IMR-90 (cell line): ENCODE measurements at regions not wholly inside any gene's neighbourhood (a gene's known extent, or its start where the extent isn't known, plus 50 kb on each side); places are given as distances from the start of the nearest gene placed in this dataset.

Experiments used
- ATAC-seq: fragments of 200-7000 bp; cut with Tn5 transposase; 2 replicates; pipeline ENCODE4 v1.9.1; 2020; ENCODE audit warnings: low read depth, mild to moderate bottlenecking, moderate library complexity
- BruUV-seq: library from RNA; stranded (reverse); fragments of 400-500 nt; replicated peaks from 2 replicates; lab custom pipeline; 2021; lab: Mats Ljungman, UMichigan
- CTCF ChIA-PET: fragments of 300-600 bp; formaldehyde crosslinking; extraction: SDS; loops from one replicate; lab custom pipeline; 2021; ENCODE audit warnings: antibody characterized with exemption; lab: Yijun Ruan, JAX
- POLR2A ChIA-PET: fragments of 300-600 bp; sonication (Branson Sonifier 250); formaldehyde crosslinking; loops from one replicate; lab custom pipeline; 2022; ENCODE audit warnings: antibody characterized with exemption; ENCODE audit not compliant: unreplicated experiment; lab: Charles Lee
- DNase-seq: peaks from one replicate; pipeline ENCODE4 v3.0.0; 2013
- H2AFZ ChIP-seq: replicated peaks from 2 replicates; pipeline ENCODE3; 2013; ENCODE audit warnings: low read length, mild to moderate bottlenecking; ENCODE audit not compliant: poor library complexity
- H2AK5ac ChIP-seq: 2 replicates; pipeline ENCODE4 v1.6.1; 2013; ENCODE audit warnings: low read depth, low read length, inconsistent platforms
- H2AK9ac ChIP-seq: replicated peaks from 2 replicates; pipeline ENCODE3; 2013; ENCODE audit warnings: mild to moderate bottlenecking, low read depth, low read length, moderate library complexity; ENCODE audit not compliant: poor library complexity
- H2BK120ac ChIP-seq: 2 replicates; pipeline ENCODE4 v1.6.1; 2013; ENCODE audit warnings: low read depth, low read length, inconsistent platforms
- H2BK15ac ChIP-seq: 3 replicates; pipeline ENCODE4 v1.6.1; 2013; ENCODE audit warnings: low read depth, low read length, inconsistent platforms
- H2BK20ac ChIP-seq: 2 replicates; pipeline ENCODE4 v1.6.1; 2013; ENCODE audit warnings: low read depth, mild to moderate bottlenecking, inconsistent platforms, low read length, moderate library complexity
- H2BK5ac ChIP-seq: 2 replicates; pipeline ENCODE4 v1.6.1; 2013; ENCODE audit warnings: mild to moderate bottlenecking, low read depth, low read length, inconsistent platforms; ENCODE audit not compliant: poor library complexity, severe bottlenecking
- H3K14ac ChIP-seq: replicated peaks from 2 replicates; pipeline ENCODE4 v1.6.1; 2013; ENCODE audit warnings: low read depth, low read length, inconsistent platforms
- H3K18ac ChIP-seq: 2 replicates; pipeline ENCODE4 v1.6.1; 2013; ENCODE audit warnings: low read depth, low read length, control low read depth
- H3K23ac ChIP-seq: 2 replicates; pipeline ENCODE4 v1.6.1; 2013; ENCODE audit warnings: low read depth, low read length, inconsistent platforms
- H3K27ac ChIP-seq: 2 replicates; pipeline ENCODE4 v1.5.1; 2013; ENCODE audit warnings: mild to moderate bottlenecking, control low read depth, low read length; ENCODE audit not compliant: insufficient read depth
- H3K27me3 ChIP-seq: 2 replicates; pipeline ENCODE4 v1.6.1; 2013; ENCODE audit warnings: low read length; ENCODE audit not compliant: control insufficient read depth, insufficient read depth
- H3K36me3 ChIP-seq: 2 replicates; pipeline ENCODE4 v1.6.1; 2013; ENCODE audit warnings: low read length, mixed read lengths; ENCODE audit not compliant: control insufficient read depth, insufficient read depth
- H3K4ac ChIP-seq: 2 replicates; pipeline ENCODE4 v1.6.1; 2013; ENCODE audit warnings: low read depth, low read length, inconsistent platforms
- H3K4me1 ChIP-seq: 2 replicates; pipeline ENCODE4 v1.6.1; 2013; ENCODE audit warnings: low read length, mixed read lengths; ENCODE audit not compliant: control insufficient read depth, insufficient read depth
- H3K4me2 ChIP-seq: 2 replicates; pipeline ENCODE4 v1.6.1; 2013; ENCODE audit warnings: low read depth, mild to moderate bottlenecking, control low read depth, low read length, moderate library complexity
- H3K4me3 ChIP-seq: 2 replicates; pipeline ENCODE4 v1.5.1; 2013; ENCODE audit warnings: low read depth, mild to moderate bottlenecking, control low read depth, low read length, moderate library complexity; ENCODE audit not compliant: insufficient read depth
- H3K56ac ChIP-seq: 2 replicates; pipeline ENCODE4 v1.6.1; 2013; ENCODE audit warnings: low read length, inconsistent platforms; ENCODE audit not compliant: insufficient read depth; ENCODE audit errors: extremely low read depth
- H3K79me1 ChIP-seq, 2 experiments: 2 replicates each; pipeline ENCODE4 v1.6.1; 2013; ENCODE audit warnings: low read length in 2 of 2, inconsistent platforms in 1 of 2, low read depth in 1 of 2
- H3K9ac ChIP-seq: 2 replicates; pipeline ENCODE4 v1.6.1; 2013; ENCODE audit warnings: low read depth, low read length, control low read depth
- H3K9me1 ChIP-seq: 2 replicates; pipeline ENCODE4 v1.6.1; 2013; ENCODE audit warnings: low read length, inconsistent platforms; ENCODE audit not compliant: insufficient read depth
- H3K9me3 ChIP-seq: 2 replicates; pipeline ENCODE4 v1.6.1; 2013; ENCODE audit warnings: low read length; ENCODE audit not compliant: control insufficient read depth, insufficient read depth
- H4K20me1 ChIP-seq: 2 replicates; pipeline ENCODE4 v1.6.1; 2013; ENCODE audit warnings: low read length, inconsistent platforms; ENCODE audit not compliant: insufficient read depth
- H4K5ac ChIP-seq: 2 replicates; pipeline ENCODE4 v1.6.1; 2013; ENCODE audit warnings: mild to moderate bottlenecking, low read depth, low read length, control low read depth
- H4K8ac ChIP-seq, 2 experiments: 2 replicates each; pipeline ENCODE4 v1.6.1; 2013; ENCODE audit warnings: low read depth in 2 of 2, low read length in 2 of 2, control low read depth in 1 of 2, inconsistent platforms in 1 of 2
- H4K91ac ChIP-seq: 2 replicates; pipeline ENCODE4 v1.6.1; 2013; ENCODE audit warnings: low read depth, low read length, inconsistent platforms; ENCODE audit not compliant: insufficient read depth
- CEBPB ChIP-seq: IDR thresholded peaks from 2 replicates; pipeline ENCODE4 v1.6.1; 2012; ENCODE audit warnings: low read depth, low read length, improper control_type of control experiment
- CHD1 ChIP-seq: IDR thresholded peaks from 2 replicates; pipeline ENCODE4 v1.6.1; 2012; ENCODE audit warnings: low read depth, low read length, improper control_type of control experiment
- FOS ChIP-seq: fragments of 150-350 bp; IDR thresholded peaks from 2 replicates; pipeline ENCODE4 v1.6.1; 2016; ENCODE audit warnings: low read depth, low read length
- NFE2L2 ChIP-seq: fragments of 150-350 bp; IDR thresholded peaks from 2 replicates; pipeline ENCODE4 v1.6.1; 2016; ENCODE audit warnings: low read depth, mild to moderate bottlenecking, low read length
- RFX5 ChIP-seq: IDR thresholded peaks from 2 replicates; pipeline ENCODE4 v1.8.0; 2012; ENCODE audit warnings: low read depth, mild to moderate bottlenecking, low read length, moderate library complexity
- SMC3 ChIP-seq: fragments of 150-350 bp; IDR thresholded peaks from 2 replicates; pipeline ENCODE4 v1.6.1; 2016; ENCODE audit warnings: low read depth, mild to moderate bottlenecking, antibody characterized with exemption, low read length, moderate library complexity
- WGBS, 2 experiments: methylation state at CpG; one replicate each; pipeline versions ENCODE4 v1.1.5 to v1.1.7; 2013; ENCODE audit warnings: missing lambda C conversion rate in 2 of 2; ENCODE audit not compliant: insufficient read length in 1 of 2; ENCODE audit errors: extremely low coverage in 2 of 2; 5-methylcytosine and 5-hydroxymethylcytosine counted together
- dilution Hi-C: fragments of 300-500 bp; cut with HindIII; formaldehyde crosslinking; loops from one replicate; pipeline ENCODE4 v1.14.3; 2018; ENCODE audit warnings: low sequenced_read_pairs; ENCODE audit not compliant: unreplicated experiment
- in situ Hi-C: fragments of 300-500 bp; cut with MboI; formaldehyde crosslinking; loops from 3 replicates; pipeline ENCODE4 v1.14.3; 2019; ENCODE audit warnings: low sequenced_read_pairs, inconsistent platforms, mixed read lengths
- intact Hi-C: fragments of 100-400 bp; cut with micrococcal nuclease; formaldehyde crosslinking; loops from 2 replicates; pipeline ENCODE4 v1.10.0; 2022
- TF ChIP-seq, protein P1 (sequence below): fragments of 150-350 bp; IDR thresholded peaks from 2 replicates; pipeline ENCODE4 v1.6.1; 2017; ENCODE audit warnings: mild to moderate bottlenecking, antibody characterized with exemption, low read length, low read depth
- TF ChIP-seq, protein P2 (sequence below): conservative IDR thresholded peaks from 2 replicates; pipeline ENCODE4 v1.5.1; 2012; ENCODE audit warnings: mild to moderate bottlenecking, low read depth, low read length, improper control_type of control experiment

DNA sequence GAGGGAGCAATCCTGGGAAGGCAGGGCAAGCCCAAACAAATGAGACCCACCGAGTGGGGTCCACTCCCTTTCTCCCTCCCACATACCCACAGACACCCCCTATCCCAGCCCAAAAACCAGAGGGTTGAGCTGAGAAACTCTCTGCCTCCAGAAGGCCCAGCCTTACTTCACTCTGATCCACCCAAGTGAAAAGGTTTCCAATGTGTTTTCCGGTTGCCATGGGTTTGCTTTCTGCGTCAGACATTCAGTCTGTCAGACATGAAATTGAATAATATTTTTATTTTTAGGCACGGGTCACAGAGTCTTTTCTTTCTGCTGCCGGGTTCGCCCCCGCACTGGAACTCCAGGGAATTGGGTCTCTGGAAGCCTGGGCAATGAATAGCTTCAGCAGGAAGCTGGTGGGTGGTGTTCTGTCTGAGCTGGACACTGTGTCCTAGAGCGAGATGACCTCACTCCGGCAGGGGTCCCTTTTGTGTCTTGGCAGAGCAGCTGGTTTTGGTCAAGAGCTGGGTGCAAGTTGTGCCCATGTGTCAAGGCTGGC is 69.8 kb upstream of the CLMN start:
- Histone ChIP-seq H2AFZ (no peak overlapping the region), H2AK5ac (no peak overlapping the region), H3K4me3 (no peak overlapping the region), H3K23ac (no peak overlapping the region), H2BK120ac (no peak overlapping the region), H3K27me3 (peaks cover 2% of the 10 kb centered on the region; the same call in 1 of the 2 replicates), H4K8ac (no peak overlapping the region), H2BK20ac (no peak overlapping the region), H3K18ac (no peak overlapping the region), H3K9ac (no peak overlapping the region), H3K4ac (no peak overlapping the region), H3K9me1 (no peaks in the 10 kb centered on the region), H3K79me1 (no peaks in the 10 kb centered on the region), H3K4me1 (no peaks in the 10 kb centered on the region), H2BK5ac (no peak overlapping the region), H3K56ac (no peak overlapping the region), H2AK9ac (no peak overlapping the region), H3K36me3 (no peaks in the 10 kb centered on the region), H3K14ac (no peak overlapping the region), H2BK15ac (no peak overlapping the region), H4K20me1 (no peaks in the 10 kb centered on the region), H3K9me3 (no peaks in the 10 kb centered on the region), H3K27ac (no peak overlapping the region), H3K4me2 (no peak overlapping the region), H4K91ac (no peak overlapping the region), H4K5ac (no peak overlapping the region)
- dilution Hi-C loops (no loop called here), intact Hi-C loops (no loop called here), in situ Hi-C loops (no loop called here)
- TF ChIP-seq NFE2L2, result no peak
- TF ChIP-seq, protein P1, sequence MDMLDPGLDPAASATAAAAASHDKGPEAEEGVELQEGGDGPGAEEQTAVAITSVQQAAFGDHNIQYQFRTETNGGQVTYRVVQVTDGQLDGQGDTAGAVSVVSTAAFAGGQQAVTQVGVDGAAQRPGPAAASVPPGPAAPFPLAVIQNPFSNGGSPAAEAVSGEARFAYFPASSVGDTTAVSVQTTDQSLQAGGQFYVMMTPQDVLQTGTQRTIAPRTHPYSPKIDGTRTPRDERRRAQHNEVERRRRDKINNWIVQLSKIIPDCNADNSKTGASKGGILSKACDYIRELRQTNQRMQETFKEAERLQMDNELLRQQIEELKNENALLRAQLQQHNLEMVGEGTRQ, result no peak
- TF ChIP-seq, protein P2, sequence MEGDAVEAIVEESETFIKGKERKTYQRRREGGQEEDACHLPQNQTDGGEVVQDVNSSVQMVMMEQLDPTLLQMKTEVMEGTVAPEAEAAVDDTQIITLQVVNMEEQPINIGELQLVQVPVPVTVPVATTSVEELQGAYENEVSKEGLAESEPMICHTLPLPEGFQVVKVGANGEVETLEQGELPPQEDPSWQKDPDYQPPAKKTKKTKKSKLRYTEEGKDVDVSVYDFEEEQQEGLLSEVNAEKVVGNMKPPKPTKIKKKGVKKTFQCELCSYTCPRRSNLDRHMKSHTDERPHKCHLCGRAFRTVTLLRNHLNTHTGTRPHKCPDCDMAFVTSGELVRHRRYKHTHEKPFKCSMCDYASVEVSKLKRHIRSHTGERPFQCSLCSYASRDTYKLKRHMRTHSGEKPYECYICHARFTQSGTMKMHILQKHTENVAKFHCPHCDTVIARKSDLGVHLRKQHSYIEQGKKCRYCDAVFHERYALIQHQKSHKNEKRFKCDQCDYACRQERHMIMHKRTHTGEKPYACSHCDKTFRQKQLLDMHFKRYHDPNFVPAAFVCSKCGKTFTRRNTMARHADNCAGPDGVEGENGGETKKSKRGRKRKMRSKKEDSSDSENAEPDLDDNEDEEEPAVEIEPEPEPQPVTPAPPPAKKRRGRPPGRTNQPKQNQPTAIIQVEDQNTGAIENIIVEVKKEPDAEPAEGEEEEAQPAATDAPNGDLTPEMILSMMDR, result no peak
- TF ChIP-seq CHD1, result no peak
- no peak for TF ChIP-seq RFX5
- no peak for TF ChIP-seq SMC3
- no peak for TF ChIP-seq CEBPB
- TF ChIP-seq FOS, result no peak
- no peak for DNase-seq
- BruUV-seq, result no TSS peak
- no peak for ATAC-seq
- CTCF ChIA-PET, result no interaction called here
- POLR2A ChIA-PET, result no interaction called here
- no CpG with 5 or more reads among the region's 9 CpGs for WGBS, 2 experiments
